ENCODE measurements at regions not wholly inside any gene's neighbourhood (a gene's known extent, or its start where the extent isn't known, plus 50 kb on each side); places are given as distances from the start of the nearest gene placed in this dataset.

- no peak overlapping the region for H3K4me3 ChIP-seq (ENCODE audit: low read length)
- H3K9me2 ChIP-seq (replicated peaks; ENCODE audit: insufficient read depth, low read length), result no peaks in the 10 kb centered on the region
- no peak overlapping the region for H3K4me2 ChIP-seq (ENCODE audit: low read depth, low read length)
- no peaks in the 10 kb centered on the region for H3K4me1 ChIP-seq (ENCODE audit: low read length)
- no peaks in the 10 kb centered on the region for H3K36me3 ChIP-seq (replicated peaks; ENCODE audit: insufficient read depth, low read length)
- H3F3A ChIP-seq (ENCODE audit: insufficient read depth, low read length), result no peaks in the 10 kb centered on the region
- TF ChIP-seq CTCF (IDR thresholded peaks at IDR 0.05; ENCODE audit: low read length), result no peak
- TF ChIP-seq EZH2phosphoT487 (IDR thresholded peaks at IDR 0.05; ENCODE audit: low read length), result no peak
- no peak for TF ChIP-seq EZH2 (optimal IDR thresholded peaks at IDR 0.05; ENCODE audit: low read depth, low read length)
- H3K9me3 ChIP-seq (replicated peaks; ENCODE audit: insufficient read depth, low read length), result no peaks in the 10 kb centered on the region
- no peak for DNase-seq
- no peaks in the 10 kb centered on the region for H4K20me1 ChIP-seq (ENCODE audit: insufficient read depth, low read length)
- peaks cover 46% of the 10 kb centered on the region for H3K27me3 ChIP-seq (replicated peaks; ENCODE audit: insufficient read depth, low read length)
- no peaks in the 10 kb centered on the region for H3K79me2 ChIP-seq (ENCODE audit: low read length)
- H3K9ac ChIP-seq (ENCODE audit: low read length), result no peak overlapping the region
- H2AFZ ChIP-seq (ENCODE audit: low read length), result no peak overlapping the region
- no peak overlapping the region for H3K27ac ChIP-seq (ENCODE audit: low read length)
Observed at GRCh38 chr16:86771506-86772460, 193.4 kb downstream of the FOXL1 start.

GRCh38 chr16:86772671-86773353 lies 194.5 kb downstream of the FOXL1 start:
- H3K4me3 ChIP-seq (ENCODE audit: low read length), result no peak overlapping the region
- no peaks in the 10 kb centered on the region for H3K79me2 ChIP-seq (ENCODE audit: low read length)
- no peaks in the 10 kb centered on the region for H3K9me2 ChIP-seq (replicated peaks; ENCODE audit: insufficient read depth, low read length)
- H3K9me3 ChIP-seq (replicated peaks; ENCODE audit: insufficient read depth, low read length), result no peaks in the 10 kb centered on the region
- DNase-seq, result no peak
- H4K20me1 ChIP-seq (ENCODE audit: insufficient read depth, low read length), result no peaks in the 10 kb centered on the region
- no peak overlapping the region for H3K27ac ChIP-seq (ENCODE audit: low read length)
- H2AFZ ChIP-seq (ENCODE audit: low read length), result no peak overlapping the region
- H3K4me2 ChIP-seq (ENCODE audit: low read depth, low read length), result no peak overlapping the region
- no peaks in the 10 kb centered on the region for H3K36me3 ChIP-seq (replicated peaks; ENCODE audit: insufficient read depth, low read length)
- H3F3A ChIP-seq (ENCODE audit: insufficient read depth, low read length), result no peaks in the 10 kb centered on the region
- H3K4me1 ChIP-seq (ENCODE audit: low read length), result no peaks in the 10 kb centered on the region
- H3K27me3 ChIP-seq (replicated peaks; ENCODE audit: insufficient read depth, low read length), result peaks cover 56% of the 10 kb centered on the region
- H3K9ac ChIP-seq (ENCODE audit: low read length), result no peak overlapping the region
- no peak for TF ChIP-seq EZH2phosphoT487 (IDR thresholded peaks at IDR 0.05; ENCODE audit: low read length)
- no peak for TF ChIP-seq CTCF (IDR thresholded peaks at IDR 0.05; ENCODE audit: low read length)
- TF ChIP-seq EZH2 (optimal IDR thresholded peaks at IDR 0.05; ENCODE audit: low read depth, low read length), result no peak

GRCh38 chr16:86773354-86773715 lies 195.0 kb downstream of the FOXL1 start:
- TF ChIP-seq CTCF (IDR thresholded peaks at IDR 0.05; ENCODE audit: low read length) (no peak), EZH2 (optimal IDR thresholded peaks at IDR 0.05; ENCODE audit: low read depth, low read length) (no peak)
- Histone ChIP-seq H3F3A (ENCODE audit: insufficient read depth, low read length) (no peaks in the 10 kb centered on the region), H3K27ac (ENCODE audit: low read length) (no peak overlapping the region), H3K9me2 (replicated peaks; ENCODE audit: insufficient read depth, low read length) (no peaks in the 10 kb centered on the region), H3K9me3 (replicated peaks; ENCODE audit: insufficient read depth, low read length) (no peaks in the 10 kb centered on the region), H3K9ac (ENCODE audit: low read length) (no peak overlapping the region), H3K36me3 (replicated peaks; ENCODE audit: insufficient read depth, low read length) (no peaks in the 10 kb centered on the region), H4K20me1 (ENCODE audit: insufficient read depth, low read length) (no peaks in the 10 kb centered on the region), H3K4me3 (ENCODE audit: low read length) (no peak overlapping the region), H3K79me2 (ENCODE audit: low read length) (no peaks in the 10 kb centered on the region), H3K4me1 (ENCODE audit: low read length) (no peaks in the 10 kb centered on the region), H3K27me3 (replicated peaks; ENCODE audit: insufficient read depth, low read length) (peaks cover 61% of the 10 kb centered on the region), H2AFZ (ENCODE audit: low read length) (no peak overlapping the region), H3K4me2 (ENCODE audit: low read depth, low read length) (no peak overlapping the region)
- no peak for DNase-seq
